Fibroblast of villous mesenchyme (primary cell): ENCODE measurements at regions not wholly inside any gene's neighbourhood (a gene's known extent, or its start where the extent isn't known, plus 50 kb on each side); places are given as distances from the start of the nearest gene placed in this dataset.

Experiments
- DNase-seq: peaks from one replicate; pipeline ENCODE4 v3.0.0-alpha.2; 2010; ENCODE audit warnings: low read depth
- H3K4me3 ChIP-seq: 2 replicates; pipeline ENCODE4 v1.5.1; 2011; ENCODE audit warnings: low read depth, mild to moderate bottlenecking, low read length
- TF ChIP-seq, protein P1 (sequence below): IDR thresholded peaks from 2 replicates; pipeline ENCODE4 v1.5.1; 2012; ENCODE audit warnings: low read depth, mild to moderate bottlenecking, low read length; ENCODE audit not compliant: insufficient read depth

DNA sequence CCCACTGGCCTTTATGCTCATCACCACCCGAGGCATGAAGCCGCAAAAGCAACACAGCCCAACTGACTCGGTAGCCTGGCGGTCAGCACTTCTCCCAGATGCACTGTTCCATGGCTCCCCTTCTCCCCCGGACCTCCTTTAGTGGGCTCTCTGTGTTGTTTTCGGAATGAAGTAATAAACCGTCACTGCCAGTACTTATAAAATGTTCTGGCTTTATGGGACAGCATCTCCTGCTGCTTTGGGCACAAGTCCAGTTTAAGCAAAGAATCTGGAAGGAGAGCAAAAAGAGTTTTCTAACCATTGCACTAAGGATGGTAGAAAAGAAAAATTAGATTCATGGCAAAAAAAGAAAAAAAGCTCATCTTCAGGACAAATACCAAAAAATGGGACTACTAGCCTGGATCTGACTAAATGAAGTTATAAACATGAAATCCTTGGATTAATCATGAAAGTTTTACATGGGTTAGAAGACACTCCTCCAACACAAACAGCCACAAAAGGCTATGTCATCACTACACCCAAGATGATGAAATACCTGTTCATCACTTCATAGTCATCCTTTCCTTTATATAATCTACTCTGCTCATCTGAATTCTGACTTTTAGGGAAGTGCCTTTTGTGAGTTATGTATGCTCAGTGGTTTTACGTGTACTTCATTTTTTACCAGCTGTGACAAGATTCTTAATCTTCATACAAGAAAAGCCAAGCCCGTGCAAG lies 89.5 kb upstream of the UBE2E2 start:
- DNase-seq, result peak; percentile 17
- TF ChIP-seq, protein P1, sequence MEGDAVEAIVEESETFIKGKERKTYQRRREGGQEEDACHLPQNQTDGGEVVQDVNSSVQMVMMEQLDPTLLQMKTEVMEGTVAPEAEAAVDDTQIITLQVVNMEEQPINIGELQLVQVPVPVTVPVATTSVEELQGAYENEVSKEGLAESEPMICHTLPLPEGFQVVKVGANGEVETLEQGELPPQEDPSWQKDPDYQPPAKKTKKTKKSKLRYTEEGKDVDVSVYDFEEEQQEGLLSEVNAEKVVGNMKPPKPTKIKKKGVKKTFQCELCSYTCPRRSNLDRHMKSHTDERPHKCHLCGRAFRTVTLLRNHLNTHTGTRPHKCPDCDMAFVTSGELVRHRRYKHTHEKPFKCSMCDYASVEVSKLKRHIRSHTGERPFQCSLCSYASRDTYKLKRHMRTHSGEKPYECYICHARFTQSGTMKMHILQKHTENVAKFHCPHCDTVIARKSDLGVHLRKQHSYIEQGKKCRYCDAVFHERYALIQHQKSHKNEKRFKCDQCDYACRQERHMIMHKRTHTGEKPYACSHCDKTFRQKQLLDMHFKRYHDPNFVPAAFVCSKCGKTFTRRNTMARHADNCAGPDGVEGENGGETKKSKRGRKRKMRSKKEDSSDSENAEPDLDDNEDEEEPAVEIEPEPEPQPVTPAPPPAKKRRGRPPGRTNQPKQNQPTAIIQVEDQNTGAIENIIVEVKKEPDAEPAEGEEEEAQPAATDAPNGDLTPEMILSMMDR, result no peak
- H3K4me3 ChIP-seq, result no peak overlapping the region

- H3K4me3 ChIP-seq, result no peak overlapping the region
- no peak for DNase-seq
- TF ChIP-seq, protein P1, result no peak
Measured at GRCh38 chr3:23114432-23114831, 88.7 kb upstream of the UBE2E2 start.

DNA sequence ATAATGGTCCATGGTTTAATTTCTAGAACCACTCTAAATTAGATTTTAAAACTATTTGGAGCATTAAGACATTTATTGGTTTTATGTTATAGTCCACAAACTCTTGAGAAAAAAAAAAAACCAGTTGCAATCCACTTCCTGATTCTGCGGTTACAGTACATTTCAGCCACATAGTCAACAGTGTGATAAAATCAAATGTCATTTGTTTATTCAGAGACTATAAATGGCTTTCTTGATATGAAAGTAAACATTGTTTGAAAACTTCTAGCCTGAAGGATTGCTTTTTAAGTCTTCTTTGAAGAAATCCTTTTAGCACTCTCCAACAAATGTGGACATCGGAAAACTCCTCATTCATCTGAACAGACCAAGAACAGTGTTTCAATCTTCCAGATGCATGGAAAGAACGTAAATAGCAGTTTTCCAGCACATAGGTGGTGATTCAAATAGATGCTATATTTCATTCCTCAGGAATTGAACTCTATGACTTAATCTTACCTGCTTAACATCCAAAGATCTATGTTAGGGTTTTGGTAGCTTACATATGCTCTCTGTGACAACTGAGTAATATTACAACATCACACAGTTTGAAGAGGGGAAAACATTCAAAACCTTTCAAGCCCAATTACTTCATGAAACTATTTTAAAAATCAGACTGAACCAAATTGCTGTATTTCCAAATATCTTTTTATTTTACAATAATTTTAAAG lies 87.8 kb upstream of the UBE2E2 start:
- no peak for DNase-seq
- no peak overlapping the region for H3K4me3 ChIP-seq
- TF ChIP-seq, protein P1, result no peak

DNA sequence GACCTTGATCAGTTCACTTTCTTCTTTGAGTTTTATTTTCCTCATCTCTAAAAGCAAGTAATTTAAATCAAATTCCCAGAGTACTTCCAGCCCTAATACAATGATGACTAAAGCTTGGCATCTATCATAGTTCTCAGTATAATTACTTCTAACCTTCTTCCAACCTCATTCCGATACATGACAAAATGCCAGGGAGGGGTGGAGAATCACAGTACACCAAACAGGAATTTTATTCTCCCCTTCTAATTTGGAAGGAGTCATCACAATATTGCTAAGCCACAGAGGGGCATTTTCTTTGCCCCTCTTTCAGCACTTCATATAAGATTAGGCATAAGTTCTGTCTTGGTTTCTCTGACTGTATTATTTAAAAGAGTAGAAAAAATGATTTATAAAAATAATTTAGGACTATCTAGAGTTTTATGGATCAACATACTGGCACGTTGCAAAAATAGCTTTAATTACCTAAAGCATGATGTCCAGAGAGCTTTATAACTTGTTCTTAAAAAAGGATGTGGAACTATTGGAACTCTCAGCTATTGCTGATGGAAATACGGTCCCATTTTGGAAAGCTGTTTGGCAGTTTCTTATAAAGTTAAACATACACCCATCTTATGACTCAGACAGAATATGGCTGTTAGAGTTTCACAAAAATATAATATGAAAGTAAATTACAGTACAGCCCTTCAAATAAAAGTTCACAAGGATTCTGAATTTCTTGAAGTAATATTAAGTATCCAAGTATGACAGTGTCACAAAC lies 86.9 kb upstream of the UBE2E2 start:
- no peak for DNase-seq
- H3K4me3 ChIP-seq, result no peak overlapping the region
- TF ChIP-seq, protein P1, result no peak

DNA sequence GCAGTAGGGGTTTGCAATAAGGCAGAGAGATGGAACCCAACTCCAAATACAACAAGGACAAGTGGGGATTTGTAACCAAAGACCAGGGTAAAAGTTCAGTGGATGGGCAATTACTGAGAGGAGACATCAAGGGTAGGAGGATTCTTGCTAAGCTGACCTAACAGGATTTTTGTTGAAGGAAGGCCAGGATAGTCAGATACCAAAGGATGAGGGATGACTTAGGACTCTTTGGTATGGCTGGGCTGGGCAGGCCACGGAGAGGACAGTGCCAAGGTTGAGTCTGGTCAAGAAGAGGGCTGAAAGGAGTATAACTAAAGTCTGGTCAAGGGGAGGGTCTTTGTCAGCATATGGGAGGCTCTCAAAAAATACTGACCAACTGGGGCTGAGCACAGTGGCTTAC lies 85.3 kb upstream of the UBE2E2 start:
- H3K4me3 ChIP-seq, result no peak overlapping the region
- TF ChIP-seq, protein P1, result no peak
- no peak for DNase-seq

GRCh38 chr3:23127196-23127595 lies 75.9 kb upstream of the UBE2E2 start:
- DNase-seq, result no peak
- TF ChIP-seq, protein P1, result no peak
- H3K4me3 ChIP-seq, result no peak overlapping the region
